CD4-positive, alpha-beta T cell treated with Interleukin-1 beta for 1 hour (primary cell): ENCODE measurements at regions not wholly inside any gene's neighbourhood (a gene's known extent, or its start where the extent isn't known, plus 50 kb on each side); places are given as distances from the start of the nearest gene placed in this dataset.
"Not testable (repeated sequence)": the region's sequence is repeated elsewhere in the genome, so short reads cannot be mapped to it uniquely, and the experiment has no call there.

Source experiments
- DNase-seq, 2 donors: peaks; one replicate each; pipeline ENCODE4 v3.0.0-alpha.2; 2020 to 2022

DNA sequence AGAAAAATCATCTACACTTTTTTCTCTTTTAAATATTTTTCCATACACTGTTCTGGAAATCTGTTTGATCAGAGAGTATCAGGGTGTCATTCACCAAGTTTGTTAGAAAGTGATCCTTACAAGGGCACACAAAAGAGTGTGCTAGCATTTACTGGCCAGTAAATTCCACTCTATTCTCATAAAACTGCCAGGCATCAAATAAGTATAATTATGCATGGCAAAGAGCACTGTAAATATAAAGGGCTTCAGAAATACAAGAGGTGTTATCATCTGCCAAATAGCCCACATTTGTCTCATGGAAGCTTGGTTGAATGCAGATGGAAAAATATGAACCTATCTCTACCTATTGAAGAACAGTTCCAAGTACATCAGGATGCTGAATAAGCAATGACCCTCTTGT lies 847.3 kb upstream of the ACVR2A start:
- no peak for DNase-seq

DNA sequence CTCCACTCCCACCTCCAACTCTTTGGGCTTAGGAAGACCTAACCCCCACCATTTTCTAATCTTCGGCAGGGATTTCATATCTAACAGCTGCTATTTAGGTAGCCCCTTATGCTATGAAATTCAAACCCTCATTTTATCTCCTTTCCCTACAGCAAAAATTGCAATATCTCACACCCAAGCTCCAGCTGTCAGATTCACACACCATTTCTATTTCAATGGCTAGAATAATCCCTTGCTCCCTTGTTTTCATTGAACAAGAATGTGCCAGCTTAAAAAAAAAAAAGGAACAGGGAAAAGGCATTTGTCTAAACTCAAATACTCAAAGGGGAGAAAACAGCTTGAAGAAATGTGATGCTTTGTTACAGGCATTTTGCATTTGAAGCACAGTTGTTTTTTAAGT lies 850.6 kb upstream of the ACVR2A start:
- no peak for DNase-seq

DNA sequence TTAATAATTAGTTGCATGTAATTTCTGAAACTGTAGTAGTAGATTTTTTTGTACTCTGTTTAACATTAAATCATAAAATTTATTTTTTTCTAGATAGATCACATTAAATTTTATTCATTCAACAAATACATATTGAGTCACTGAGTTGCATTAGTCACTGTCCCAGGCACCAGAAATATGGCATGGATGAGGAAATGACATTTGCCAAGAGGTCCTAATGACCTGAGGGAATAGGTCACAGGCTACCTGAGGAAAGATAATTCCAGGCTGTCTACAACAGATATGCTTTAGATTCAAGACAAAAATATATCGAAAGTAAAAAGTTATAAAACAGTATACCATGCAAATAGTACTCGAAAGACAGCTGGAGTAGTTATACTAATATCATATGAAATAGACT lies 852.4 kb upstream of the ACVR2A start:
- no peak for DNase-seq

DNA sequence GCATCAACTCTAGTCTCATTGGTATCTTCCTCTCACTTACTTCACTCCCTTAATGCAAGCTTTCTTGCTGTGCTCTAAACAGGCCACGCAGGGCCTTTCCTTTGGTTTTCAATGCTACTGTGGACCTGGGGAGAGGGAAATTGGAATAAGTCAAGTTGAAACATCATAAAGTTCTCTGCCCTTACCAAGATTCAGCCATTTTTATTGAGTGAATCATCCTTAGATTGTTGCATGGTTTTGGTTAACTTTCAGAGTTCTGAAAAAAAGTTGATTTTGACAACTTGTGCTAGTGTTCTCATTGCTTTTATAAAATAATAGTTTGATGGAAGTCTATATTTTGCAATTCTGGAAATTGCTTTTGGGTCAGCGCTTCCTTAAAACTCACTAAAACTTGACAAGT lies 852.8 kb upstream of the ACVR2A start:
- no peak for DNase-seq

DNA sequence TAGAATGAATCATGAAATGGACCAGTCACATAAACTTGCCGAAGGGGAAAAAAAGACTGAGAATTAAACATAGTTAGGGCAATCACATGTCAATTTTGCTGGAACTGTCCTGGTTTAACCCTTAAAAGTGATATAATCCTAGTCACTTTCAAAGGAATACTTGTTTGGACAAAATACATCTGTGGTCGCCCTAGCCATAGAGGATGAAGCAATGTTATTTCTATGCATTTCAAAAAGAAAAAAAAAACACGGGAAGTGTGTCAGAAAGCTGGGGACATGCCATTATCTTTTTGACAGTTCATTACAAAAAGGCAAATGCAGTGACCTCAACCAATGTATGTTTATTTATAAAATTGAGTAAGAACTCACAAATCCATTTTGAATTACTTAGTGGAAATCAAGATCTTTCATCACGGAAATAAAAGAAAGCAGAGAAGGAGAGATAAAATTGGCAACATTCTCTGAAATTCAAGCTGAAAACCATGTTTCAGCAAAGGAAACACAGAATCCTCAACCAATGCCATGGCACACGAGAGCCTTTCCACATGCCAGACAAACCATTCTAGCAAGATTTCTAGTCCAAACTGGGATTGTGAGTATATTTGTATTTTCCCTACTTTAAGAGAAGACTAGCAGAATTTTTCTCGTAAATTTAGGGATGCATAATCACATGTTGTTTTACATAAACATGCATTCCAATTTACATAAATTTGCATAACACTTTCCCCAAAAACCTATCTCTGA lies 854.3 kb upstream of the ACVR2A start:
- no peak for DNase-seq

DNA sequence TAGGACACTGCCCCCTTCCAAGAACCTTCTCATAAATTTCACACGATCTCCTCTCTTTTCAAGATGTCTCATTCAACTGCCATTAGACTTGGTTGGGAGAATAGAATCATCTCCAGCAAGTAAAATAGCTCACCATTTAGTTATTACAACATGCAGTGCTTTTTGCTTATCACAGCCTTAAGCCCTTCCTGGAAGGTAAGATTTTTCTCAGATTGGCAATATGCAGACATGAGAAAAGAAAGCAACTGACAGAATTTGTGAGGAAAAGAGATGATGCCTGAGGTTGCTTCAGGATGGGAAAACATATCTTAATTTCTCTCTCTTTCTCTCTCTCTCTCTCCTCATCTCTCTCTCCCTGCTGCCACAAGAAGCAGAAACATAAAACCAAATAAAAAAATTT lies 855.1 kb upstream of the ACVR2A start:
- no peak for DNase-seq

DNA sequence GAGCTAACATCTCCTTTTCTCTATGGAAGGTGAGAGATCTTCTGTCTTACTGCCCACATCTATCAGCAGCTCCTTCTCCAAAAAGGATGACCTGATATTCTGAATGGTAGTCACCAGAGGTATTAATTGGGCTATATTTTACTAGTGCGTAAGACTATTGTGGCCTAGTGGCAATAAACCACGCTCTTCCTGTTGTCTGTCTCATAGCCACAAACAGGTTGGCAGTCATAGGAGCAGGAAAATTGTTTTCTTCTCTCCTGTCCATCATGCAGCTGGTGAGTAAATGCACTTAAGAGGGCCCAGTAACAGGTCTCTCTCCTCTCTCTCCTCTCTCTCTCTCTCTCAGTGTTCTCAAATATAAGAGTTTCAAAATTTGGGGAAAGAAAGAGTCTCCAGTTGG lies 856.8 kb upstream of the ACVR2A start:
- no peak for DNase-seq

DNA sequence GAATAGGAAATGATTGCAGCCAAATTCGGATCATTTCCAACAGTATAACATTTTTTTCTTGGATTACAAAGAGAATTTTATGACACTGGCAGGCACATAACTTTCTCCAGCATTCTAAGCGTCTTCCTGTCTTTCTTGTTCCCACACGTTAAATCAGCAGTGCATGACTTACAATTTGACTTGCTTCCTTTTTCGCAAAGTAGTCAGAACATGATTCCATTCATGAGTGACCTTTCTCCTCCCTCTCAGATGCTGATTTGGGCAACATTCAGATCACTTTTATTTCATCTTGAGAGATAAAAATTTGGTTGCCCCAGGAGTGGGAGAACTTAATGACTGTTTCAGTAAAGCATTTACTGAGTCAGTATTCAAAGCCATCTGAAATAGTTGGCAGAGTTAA lies 858.7 kb upstream of the ACVR2A start:
- no peak for DNase-seq

DNA sequence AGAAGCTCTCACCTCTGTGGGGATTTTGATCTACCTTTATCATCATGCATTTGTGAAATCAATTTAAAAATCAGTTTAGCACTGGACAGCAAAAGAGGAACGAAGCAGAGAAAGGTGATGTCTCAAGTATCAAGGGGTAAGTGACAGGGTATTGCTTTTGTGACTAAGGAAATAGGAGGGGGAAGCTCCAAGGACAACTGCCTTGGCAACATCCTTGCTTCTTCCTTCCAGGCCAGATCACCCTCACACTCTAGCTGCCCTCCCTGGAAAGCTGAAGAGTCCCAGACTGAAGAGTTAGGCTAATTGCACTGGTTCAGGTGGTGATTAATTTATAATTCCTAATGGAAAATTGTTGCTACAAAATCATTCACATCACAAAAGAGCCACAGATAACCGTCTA lies 859.1 kb upstream of the ACVR2A start:
- DNase-seq, result no peak

DNA sequence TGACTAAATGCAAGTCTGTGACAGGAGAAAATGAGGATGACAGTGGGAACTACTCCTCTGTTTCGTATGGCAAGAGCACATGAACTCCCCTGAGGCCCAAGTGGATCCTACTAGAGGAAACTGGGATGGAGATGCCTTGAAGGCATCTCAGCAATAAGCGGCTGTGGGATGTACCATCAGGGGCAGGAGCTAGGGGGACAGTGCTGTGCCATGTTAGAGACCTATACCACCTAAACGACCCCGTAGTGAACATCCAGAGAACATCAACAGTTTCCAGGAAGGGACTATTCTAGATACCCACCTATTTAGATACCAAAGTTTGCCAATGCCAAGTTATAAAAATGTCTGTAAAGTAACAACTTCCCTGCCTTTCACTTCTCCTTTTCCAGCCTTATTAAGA lies 860.8 kb upstream of the ACVR2A start:
- DNase-seq, result no peak

DNA sequence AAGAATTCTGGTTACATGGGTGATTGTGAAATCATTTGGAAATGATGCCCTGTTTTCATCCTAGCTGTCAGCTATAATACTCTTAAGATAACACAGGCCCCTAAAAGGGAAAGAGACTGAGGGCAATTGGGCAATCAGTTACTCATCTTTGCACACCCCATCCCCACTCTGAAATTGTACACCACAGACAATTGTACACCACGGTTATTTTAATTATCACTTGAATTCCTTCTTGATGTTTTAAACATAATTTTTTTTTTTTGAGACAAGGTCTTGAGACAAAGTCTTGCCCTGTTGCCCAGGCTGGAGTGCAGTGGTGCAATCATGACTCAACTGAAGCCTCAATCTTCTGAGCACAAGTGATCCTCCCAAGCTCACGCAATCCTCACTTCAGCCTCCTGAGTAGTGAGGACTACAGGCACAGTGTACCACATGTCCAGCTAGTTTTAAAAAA lies 862.4 kb upstream of the ACVR2A start:
- DNase-seq, result no peak

DNA sequence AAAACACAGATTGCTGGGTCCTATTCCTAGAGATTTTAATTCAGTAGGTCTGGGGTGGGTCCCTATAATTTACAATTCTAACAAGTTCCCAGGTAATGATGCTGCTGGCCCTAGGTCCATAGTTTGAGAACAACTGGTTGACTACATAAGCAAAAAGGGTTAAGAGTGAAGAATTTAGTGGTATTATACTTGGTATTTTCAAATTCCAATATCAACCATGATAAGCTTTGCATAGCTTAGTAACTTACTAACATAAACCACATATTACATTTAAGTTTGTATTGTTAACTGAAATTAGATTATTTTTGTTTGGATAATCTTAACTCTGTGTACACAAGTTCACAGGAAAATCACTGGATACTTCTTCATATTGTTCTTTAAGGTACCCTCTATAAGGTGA lies 862.9 kb upstream of the ACVR2A start:
- DNase-seq, result no peak

DNA sequence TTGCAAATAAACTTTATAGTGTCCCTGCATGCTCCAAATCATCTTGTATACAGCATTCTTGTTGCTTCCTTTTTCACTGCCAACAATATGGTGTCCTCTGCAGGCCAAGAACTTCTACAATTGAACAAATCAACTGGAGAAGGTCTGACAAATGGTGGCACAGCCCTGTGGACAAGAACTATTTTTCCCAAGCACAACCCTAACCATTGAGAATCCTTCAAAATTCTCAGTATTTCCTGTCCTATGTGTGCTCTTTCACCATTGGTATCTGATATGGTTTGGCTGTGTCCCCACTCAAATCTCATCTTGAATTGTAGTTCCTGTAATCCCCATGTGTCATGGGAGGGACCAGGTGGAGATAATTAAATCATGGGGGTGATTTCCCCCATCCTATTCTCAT lies 865.1 kb upstream of the ACVR2A start:
- no peak for DNase-seq

DNA sequence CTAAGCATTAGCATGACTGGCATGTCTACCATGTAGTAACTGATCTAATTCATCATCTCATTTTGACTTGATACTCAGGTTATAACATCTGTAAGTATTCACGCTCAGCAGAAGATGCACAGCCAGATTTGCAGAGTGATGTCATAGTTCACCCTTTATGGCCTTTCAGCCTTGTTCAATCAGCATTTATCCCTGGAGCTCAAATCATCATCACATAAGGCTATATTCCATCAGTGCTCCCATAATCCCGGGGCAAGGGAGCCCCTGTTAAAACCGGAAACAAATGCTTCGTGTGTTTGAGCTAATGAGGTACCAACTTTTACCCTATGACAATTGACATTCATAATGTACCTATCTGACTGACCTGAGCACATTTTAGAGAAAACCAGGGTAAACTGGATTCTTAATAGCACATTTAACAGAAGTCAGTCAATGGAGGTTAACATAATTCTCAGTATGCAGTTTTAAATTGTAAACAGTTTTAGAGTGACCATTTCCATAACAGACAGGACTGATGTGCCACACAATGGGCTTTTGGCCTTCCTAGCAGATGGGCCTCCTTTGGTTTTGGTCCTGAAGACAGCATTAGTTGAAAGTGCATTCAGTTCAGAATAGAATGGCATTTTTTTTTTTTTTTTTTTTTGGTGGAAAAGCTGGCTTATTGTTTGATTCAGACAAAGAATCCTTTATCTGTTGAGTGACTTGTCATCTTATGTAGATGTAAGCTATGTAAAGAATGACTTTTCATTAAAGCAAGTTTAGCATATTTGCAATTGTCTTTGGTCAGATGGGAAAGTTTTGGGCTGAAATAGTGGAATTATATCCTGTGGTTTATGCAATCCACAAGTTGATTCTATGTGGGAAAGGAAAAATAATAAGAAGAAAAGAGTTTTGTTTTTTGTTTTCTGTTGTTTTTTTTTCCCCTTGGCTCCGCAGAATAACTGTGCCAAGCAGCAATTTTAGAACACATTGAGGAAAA lies 866.0 kb upstream of the ACVR2A start:
- no peak for DNase-seq

DNA sequence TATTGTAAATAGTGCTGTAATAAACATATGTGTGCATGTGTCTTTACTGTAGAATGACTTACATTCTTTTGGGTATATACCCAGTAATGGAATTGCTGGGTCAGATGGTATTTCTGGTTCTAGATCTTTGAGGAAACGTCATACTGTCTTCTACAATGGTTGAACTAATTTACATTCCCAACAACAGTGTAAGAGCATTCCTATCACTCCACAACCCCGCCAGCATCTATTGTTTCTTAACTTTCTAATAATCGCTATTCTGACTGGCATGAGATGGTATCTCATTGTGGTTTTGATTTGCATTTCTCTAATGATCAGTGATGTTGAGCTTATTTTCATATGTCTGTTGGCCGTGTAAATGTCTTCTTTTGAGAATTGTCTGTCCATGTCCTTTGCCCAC lies 873.8 kb upstream of the ACVR2A start:
- DNase-seq, result not testable (repeated sequence)

DNA sequence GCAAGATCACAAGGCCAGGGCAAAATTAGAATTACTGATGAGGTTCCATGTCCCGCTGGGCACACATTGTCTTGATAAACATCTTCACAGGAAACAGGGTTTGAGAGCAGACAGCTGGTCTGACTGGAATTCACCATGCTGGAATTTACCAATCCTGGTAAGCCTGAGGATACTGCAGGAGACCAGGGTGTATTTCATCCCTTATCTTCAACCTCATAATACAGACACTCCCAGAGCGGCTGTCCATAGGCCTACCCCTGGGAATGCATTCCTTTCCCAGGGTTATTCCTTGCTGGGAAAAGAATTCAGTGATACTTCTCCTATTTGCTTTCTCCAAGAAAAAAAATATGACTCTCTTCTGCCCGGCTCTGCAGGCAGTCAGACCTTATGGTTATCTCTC lies 875.1 kb upstream of the ACVR2A start:
- DNase-seq, result not testable (repeated sequence)

DNA sequence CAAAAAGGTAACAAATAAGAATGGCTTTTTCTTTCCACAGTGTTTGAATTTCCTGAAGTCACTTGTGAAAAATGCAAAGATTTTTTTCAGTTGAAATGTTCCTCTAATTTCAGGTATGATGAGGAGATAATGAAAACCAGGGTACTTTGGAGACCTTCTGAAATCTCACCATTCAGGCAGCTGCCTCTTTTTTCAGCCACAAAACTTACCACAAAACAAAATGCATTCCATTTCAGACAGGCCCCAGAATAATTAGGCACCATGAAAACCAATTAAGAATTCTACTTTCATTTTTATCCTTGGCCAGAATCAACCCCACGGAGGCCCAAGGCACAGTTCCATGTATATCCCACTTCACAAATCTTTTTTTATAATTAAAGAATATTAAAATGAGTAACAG lies 880.3 kb upstream of the ACVR2A start:
- DNase-seq, result no peak

DNA sequence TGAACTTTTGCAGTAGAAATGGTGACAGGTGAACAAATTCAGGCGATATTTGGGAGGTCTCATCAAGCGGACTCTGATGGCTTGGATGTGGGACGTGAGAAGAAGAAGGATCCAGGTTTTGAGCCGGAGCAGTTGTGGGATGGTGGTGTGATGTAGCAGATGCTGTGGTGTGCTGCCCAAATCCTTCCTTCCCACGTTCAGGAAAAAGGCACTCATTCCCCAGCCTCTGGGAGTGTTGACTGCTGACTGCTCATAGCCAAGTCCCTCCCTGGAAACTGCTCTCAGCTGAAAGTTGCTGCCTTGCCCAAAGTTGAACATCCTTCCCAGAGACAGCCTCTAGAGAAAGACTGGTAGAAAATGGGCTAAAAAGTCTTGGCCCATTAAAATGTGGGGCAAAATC lies 890.3 kb upstream of the ACVR2A start:
- no peak for DNase-seq

DNA sequence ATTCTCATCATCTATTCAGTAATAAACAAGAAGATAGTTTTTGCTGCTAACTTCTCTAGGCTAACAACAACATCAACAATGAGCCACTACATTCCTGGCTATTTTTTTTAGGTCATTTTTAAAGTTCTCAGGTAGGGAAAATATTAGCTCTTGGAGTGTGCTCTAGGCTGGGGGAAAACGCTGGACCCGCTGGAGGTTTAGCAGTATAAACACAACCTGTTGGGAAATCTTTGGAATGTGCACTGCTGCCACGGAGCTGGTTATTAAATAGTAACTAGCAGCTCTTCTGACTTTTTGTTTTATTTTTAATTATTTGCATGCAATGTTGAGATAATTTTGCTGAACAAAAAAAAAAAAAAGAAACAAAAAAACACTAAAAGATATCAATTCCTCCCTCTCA lies 892.1 kb upstream of the ACVR2A start:
- no peak for DNase-seq

DNA sequence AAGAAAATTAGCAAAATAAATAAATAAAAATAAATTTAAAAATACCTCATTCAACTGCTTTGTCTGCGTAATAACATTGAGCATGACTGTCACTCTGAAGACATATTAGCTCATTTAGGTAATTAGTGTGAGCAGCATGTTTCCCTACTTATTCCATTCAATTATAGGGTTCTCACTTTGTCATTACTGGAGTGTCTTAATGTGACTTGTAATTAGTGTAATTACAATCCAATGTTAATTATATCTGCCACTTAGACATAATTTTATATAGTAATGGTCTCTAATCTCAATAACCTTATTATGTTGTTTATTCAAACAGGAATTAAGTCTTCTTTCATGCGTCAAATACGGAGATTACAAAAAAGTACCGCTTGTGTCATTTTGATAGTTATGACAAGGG lies 893.9 kb upstream of the ACVR2A start:
- no peak for DNase-seq

DNA sequence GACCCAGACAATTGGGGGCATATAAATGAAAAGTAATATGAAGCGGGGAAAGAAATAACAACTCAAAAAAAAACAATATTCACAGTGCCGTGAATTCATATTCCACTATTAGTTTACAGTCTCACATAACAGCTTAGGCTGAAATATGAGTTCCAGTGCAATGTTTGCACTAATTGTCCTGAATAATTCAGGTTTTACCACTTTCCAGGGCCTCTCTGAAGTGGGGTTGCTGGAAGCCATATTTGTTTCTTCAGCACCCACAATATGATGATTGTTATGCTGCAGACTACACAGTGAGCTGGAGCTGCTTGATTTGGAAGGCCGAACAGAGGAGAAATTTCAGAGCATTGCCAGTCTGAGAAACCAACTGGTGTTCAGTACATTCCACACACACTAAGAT lies 894.5 kb upstream of the ACVR2A start:
- DNase-seq, result no peak

DNA sequence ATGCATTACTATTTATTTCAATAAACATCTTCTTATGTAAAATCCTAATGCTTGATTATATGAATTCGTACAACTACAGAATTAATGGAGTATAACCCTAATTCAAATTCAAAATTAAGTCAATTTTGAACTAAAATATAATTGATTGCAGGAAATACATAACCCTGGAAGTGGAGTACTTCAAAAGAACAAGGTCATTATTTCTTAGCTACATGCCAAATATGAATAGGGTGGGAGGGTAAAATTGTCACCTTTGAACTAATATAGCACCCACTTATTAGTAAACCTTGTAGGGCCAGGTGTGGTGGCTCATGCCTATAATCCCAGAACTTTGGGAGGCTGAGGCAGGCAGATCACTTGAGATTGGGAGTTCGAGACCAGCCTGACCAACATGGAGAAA lies 895.4 kb upstream of the ACVR2A start:
- DNase-seq, result no peak

DNA sequence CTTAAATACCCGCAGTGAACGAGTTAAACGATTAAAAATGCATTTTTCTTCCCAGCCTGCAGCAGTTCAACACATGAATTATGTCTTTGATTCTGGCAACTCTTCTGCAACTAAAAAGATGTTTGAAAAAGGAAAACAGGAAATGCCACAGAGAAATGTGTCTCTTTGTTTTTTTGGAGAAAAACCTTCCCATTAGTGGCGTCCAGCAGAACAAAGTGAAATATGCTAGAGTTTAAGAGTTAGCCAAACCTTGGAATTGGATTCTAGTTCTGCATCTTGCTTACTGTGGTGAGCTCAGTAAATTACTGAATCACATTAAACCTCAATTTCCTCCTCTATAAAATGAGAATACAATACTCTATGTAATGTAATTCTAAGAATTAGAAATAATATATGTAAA lies 900.2 kb upstream of the ACVR2A start:
- no peak for DNase-seq

DNA sequence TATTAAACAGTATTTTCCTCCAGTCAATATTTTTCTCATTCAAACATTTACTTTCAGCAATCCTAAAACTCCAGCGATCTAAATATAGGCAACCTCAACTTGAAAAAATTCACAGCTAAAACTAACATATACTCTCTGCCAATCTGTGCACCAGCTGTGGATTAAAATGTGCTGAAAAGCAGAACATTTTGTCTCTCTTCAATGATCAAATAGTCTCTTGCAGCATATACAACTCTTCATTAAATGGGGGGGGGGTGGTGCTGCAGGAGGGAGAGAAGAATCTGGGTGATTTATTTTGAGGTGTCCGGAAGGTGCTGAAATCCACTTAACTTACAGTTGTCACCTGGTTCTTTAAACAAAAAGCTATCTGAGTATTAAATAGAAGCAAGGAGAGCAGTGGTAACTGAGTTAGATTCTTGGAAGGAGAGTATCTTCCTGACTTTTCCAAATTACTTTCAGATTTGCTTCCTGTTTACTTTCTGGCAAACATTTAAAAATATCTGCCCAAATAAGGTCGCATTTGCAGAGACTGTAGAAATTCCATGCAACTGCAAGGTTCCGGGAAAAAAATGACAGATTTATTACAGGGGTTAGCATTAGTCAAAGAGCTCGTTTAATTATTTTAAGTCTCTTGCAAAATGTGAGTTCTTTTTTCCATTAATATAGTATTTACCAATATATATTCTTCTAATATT lies 904.7 kb upstream of the ACVR2A start:
- DNase-seq, result no peak
